NCI-H2196 treated with DMSO at 0.1 percent for 48 hours (cell line): ENCODE measurements at regions not wholly inside any gene's neighbourhood (a gene's known extent, or its start where the extent isn't known, plus 50 kb on each side); places are given as distances from the start of the nearest gene placed in this dataset.
"Not testable (repeated sequence)": the region's sequence is repeated elsewhere in the genome, so short reads cannot be mapped to it uniquely, and the experiment has no call there.

Experiments used
- DNase-seq: peaks from one replicate; lab custom pipeline; 2025; ENCODE audit not compliant: unreplicated experiment; lab: John Stamatoyannopoulos, UW

- DNase-seq = no peak
Measured at GRCh38 chr3:103134023-103134724, 699.4 kb downstream of the ZPLD1 start.

GRCh38 chr3:103136621-103137020 is 701.8 kb downstream of the ZPLD1 start:
- no peak for DNase-seq

- DNase-seq = no peak
Measured at GRCh38 chr3:103137830-103138229, 703.0 kb downstream of the ZPLD1 start.

GRCh38 chr3:103158183-103158582 is 723.4 kb downstream of the ZPLD1 start:
- DNase-seq = no peak

- DNase-seq = no peak
Measured at GRCh38 chr3:103166890-103167289, 732.1 kb downstream of the ZPLD1 start.

GRCh38 chr3:103167850-103168249 is 733.0 kb downstream of the ZPLD1 start:
- DNase-seq = no peak

- DNase-seq = no peak
Measured at GRCh38 chr3:103169289-103169688, 734.5 kb downstream of the ZPLD1 start.

- DNase-seq = no peak
Measured at GRCh38 chr3:103170651-103171050, 735.8 kb downstream of the ZPLD1 start.

- DNase-seq = no peak
Measured at GRCh38 chr3:103173940-103174339, 739.1 kb downstream of the ZPLD1 start.

- no peak for DNase-seq
Measured at GRCh38 chr3:103181160-103181559, 746.3 kb downstream of the ZPLD1 start.

- DNase-seq = no peak
Measured at GRCh38 chr3:103184772-103185171, 750.0 kb downstream of the ZPLD1 start.

- no peak for DNase-seq
Measured at GRCh38 chr3:103189941-103190340, 755.1 kb downstream of the ZPLD1 start.

- DNase-seq = no peak
Measured at GRCh38 chr3:103195216-103195615, 760.4 kb downstream of the ZPLD1 start.

GRCh38 chr3:103203441-103203840 is 768.6 kb downstream of the ZPLD1 start:
- DNase-seq = no peak

GRCh38 chr3:103210583-103210982 is 775.8 kb downstream of the ZPLD1 start:
- no peak for DNase-seq

GRCh38 chr3:103218146-103218545 is 783.3 kb downstream of the ZPLD1 start:
- DNase-seq = no peak

GRCh38 chr3:103218793-103219192 is 784.0 kb downstream of the ZPLD1 start:
- DNase-seq = no peak

GRCh38 chr3:103227651-103228050 is 792.8 kb downstream of the ZPLD1 start:
- no peak for DNase-seq

- no peak for DNase-seq
Measured at GRCh38 chr3:103247459-103247858, 812.6 kb downstream of the ZPLD1 start.

- not testable (repeated sequence) for DNase-seq
Measured at GRCh38 chr3:103254827-103255226, 820.0 kb downstream of the ZPLD1 start.

- DNase-seq = no peak
Measured at GRCh38 chr3:103269287-103269686, 834.5 kb downstream of the ZPLD1 start.

- no peak for DNase-seq
Measured at GRCh38 chr3:103271575-103271974, 836.8 kb downstream of the ZPLD1 start.

- no peak for DNase-seq
Measured at GRCh38 chr3:103295974-103296570, 861.3 kb downstream of the ZPLD1 start.
